Osteocyte (in vitro differentiated cells): ENCODE measurements at regions not wholly inside any gene's neighbourhood (a gene's known extent, or its start where the extent isn't known, plus 50 kb on each side); places are given as distances from the start of the nearest gene placed in this dataset.
"Not testable (repeated sequence)": the region's sequence is repeated elsewhere in the genome, so short reads cannot be mapped to it uniquely, and the experiment has no call there.

Source experiments
- DNase-seq: peaks from one replicate; pipeline ENCODE4 v3.0.0; 2021; ENCODE audit warnings: mixed read lengths; ENCODE audit not compliant: unreplicated experiment; ENCODE audit errors: extremely low spot score
- H3K27ac Mint-ChIP-seq: one replicate; pipeline ENCODE4 v1.8.0; 2021; ENCODE audit warnings: mild to moderate bottlenecking, mixed read lengths; ENCODE audit not compliant: unreplicated experiment
- H3K27me3 Mint-ChIP-seq: one replicate; pipeline ENCODE4 v1.8.0; 2021; ENCODE audit warnings: mixed read lengths; ENCODE audit not compliant: unreplicated experiment
- H3K36me3 Mint-ChIP-seq: one replicate; pipeline ENCODE4 v1.8.0; 2021; ENCODE audit warnings: mixed read lengths; ENCODE audit not compliant: unreplicated experiment
- H3K4me1 Mint-ChIP-seq: one replicate; pipeline ENCODE4 v1.8.0; 2021; ENCODE audit warnings: mixed read lengths; ENCODE audit not compliant: unreplicated experiment
- H3K4me3 Mint-ChIP-seq: one replicate; pipeline ENCODE4 v1.8.0; 2021; ENCODE audit warnings: mild to moderate bottlenecking, moderate library complexity, mixed read lengths; ENCODE audit not compliant: unreplicated experiment
- H3K9me3 Mint-ChIP-seq: one replicate; pipeline ENCODE4 v1.8.0; 2021; ENCODE audit warnings: mixed read lengths; ENCODE audit not compliant: unreplicated experiment
- TF ChIP-seq, protein P1 (sequence below): fragments of 200-600 bp; sonication (generic); IDR thresholded peaks from 2 replicates; pipeline ENCODE4 v1.5.0; 2021; ENCODE audit warnings: antibody characterized with exemption, mild to moderate bottlenecking, moderate library complexity

DNA sequence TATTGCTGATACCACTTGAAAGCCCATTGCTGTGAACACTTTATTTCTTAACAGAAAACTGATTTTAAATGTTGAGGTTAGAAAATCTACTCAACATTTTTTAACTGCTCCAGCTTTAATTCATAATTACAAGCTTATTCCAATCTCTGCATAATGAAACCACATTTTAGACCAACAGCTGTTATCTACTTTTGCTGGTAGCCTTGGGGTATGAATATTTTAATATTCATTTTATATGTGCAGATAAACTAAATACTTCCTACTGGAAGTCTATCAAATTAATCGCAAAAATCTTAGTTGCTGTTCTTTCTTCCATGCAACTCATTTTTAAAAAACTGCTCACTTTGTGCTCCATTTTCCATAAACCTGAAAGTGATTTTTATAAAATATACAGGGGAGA lies 189.3 kb upstream of the SLC35B3 start:
- Mint-ChIP-seq H3K36me3 (no peaks in the 10 kb centered on the region), H3K4me1 (no peaks in the 10 kb centered on the region)

DNA sequence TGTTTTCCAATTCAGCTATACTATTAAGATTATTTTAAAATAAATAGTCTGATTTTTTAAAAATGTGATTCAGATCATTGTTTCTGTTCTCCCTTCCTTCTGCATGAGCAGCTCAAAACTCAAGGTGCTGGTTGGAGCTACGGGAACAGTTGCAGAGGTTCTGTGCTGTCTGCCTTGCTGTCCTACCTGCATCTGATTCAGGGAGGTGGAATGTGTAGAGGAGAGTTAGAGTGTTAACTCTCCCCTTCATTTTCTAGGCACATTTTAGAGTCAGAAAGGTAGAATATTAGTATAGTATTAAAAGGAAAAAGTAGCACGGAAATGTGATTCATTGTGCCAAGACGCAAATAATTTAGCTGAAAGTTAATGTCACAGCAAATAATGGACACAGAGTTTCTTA lies 188.1 kb upstream of the SLC35B3 start:
- H3K36me3 Mint-ChIP-seq, result no peaks in the 10 kb centered on the region
- no peak for DNase-seq
- no peak overlapping the region for H3K4me3 Mint-ChIP-seq
- H3K4me1 Mint-ChIP-seq, result no peaks in the 10 kb centered on the region
- H3K27me3 Mint-ChIP-seq, result no peaks in the 10 kb centered on the region
- H3K27ac Mint-ChIP-seq, result no peak overlapping the region
- H3K9me3 Mint-ChIP-seq, result peaks cover under 1% of the 10 kb centered on the region
- TF ChIP-seq, protein P1, sequence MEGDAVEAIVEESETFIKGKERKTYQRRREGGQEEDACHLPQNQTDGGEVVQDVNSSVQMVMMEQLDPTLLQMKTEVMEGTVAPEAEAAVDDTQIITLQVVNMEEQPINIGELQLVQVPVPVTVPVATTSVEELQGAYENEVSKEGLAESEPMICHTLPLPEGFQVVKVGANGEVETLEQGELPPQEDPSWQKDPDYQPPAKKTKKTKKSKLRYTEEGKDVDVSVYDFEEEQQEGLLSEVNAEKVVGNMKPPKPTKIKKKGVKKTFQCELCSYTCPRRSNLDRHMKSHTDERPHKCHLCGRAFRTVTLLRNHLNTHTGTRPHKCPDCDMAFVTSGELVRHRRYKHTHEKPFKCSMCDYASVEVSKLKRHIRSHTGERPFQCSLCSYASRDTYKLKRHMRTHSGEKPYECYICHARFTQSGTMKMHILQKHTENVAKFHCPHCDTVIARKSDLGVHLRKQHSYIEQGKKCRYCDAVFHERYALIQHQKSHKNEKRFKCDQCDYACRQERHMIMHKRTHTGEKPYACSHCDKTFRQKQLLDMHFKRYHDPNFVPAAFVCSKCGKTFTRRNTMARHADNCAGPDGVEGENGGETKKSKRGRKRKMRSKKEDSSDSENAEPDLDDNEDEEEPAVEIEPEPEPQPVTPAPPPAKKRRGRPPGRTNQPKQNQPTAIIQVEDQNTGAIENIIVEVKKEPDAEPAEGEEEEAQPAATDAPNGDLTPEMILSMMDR, result no peak

More for the DNA sequence above, 189.3 kb upstream of the SLC35B3 start:
- TF ChIP-seq, protein P1, result no peak
- Mint-ChIP-seq H3K4me3 (no peak overlapping the region), H3K9me3 (no peaks in the 10 kb centered on the region), H3K27ac (no peak overlapping the region), H3K27me3 (no peaks in the 10 kb centered on the region)
- DNase-seq, result no peak

DNA sequence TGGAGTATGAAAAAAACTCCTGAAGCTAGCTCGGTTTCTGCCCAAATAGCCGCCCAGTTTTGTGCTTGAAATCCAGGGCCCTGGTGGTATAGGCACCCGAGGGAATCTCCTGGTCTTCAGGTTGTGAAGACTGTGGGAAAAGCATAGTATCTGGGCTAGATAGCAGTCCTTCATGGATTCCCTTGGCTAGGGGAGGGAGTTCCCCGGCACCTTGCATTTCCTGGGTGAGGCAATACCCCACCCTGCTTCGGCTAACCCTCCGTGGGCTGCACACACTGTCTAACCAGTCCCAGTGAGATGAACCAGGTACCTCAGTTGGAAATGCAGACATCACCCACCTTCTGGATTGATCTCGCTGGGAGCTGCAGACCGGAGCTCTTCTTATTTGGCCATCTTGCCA lies 184.5 kb upstream of the SLC35B3 start:
- Mint-ChIP-seq H3K4me3 (no peak overlapping the region), H3K36me3 (no peaks in the 10 kb centered on the region), H3K27ac (no peak overlapping the region), H3K27me3 (no peaks in the 10 kb centered on the region), H3K9me3 (peaks cover 4% of the 10 kb centered on the region), H3K4me1 (no peaks in the 10 kb centered on the region)
- no peak for DNase-seq
- TF ChIP-seq, protein P1, result no peak

DNA sequence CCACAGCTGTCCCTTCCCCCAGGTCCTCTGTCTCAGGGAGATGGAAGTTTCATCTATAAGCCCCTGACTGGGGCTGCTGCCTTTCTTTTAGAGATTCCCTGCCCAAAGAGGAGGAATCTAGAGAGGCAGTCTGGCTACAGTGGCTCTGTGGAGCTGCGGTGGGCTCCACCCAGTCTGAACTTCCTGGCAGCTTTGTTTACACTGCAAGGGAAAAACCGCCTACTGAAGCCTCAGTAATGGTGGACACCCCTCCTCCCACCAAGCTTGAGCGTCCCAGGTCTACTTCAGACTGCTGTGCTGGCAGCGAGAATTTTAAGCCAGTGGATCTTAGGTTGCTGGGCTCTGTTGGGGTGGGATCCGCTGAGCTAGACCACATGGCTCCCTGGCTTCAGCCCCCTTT lies 184.1 kb upstream of the SLC35B3 start:
- not testable (repeated sequence) for DNase-seq, H3K27me3 Mint-ChIP-seq, H3K9me3 Mint-ChIP-seq, H3K36me3 Mint-ChIP-seq, H3K4me1 Mint-ChIP-seq, H3K27ac Mint-ChIP-seq, H3K4me3 Mint-ChIP-seq

DNA sequence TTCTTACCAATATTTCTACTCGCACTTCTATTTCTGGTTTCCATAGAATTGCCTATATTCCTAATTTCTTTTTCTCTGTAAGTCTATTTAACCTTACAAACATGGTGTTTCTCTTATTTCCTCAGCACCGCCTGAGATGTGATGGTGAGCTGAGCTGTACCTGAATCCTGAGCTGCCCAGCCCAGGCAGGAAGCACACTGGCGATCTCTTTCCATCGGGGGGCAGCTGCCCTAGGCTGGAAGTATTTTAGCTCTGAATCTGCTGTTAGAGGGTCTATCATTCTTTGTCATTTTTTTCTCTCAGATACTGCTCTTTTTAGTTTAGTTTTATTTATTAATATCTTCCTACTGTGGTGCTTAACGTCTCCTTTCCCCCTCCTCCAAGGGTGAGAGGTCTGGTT lies 173.4 kb upstream of the SLC35B3 start:
- no peak overlapping the region for H3K27ac Mint-ChIP-seq
- DNase-seq, result no peak
- peaks cover 4% of the 10 kb centered on the region for H3K27me3 Mint-ChIP-seq
- H3K9me3 Mint-ChIP-seq, result peaks cover 5% of the 10 kb centered on the region
- H3K36me3 Mint-ChIP-seq, result no peaks in the 10 kb centered on the region
- no peaks in the 10 kb centered on the region for H3K4me1 Mint-ChIP-seq
- TF ChIP-seq, protein P1, result no peak
- H3K4me3 Mint-ChIP-seq, result no peak overlapping the region
